HG03571 (cell line): ENCODE measurements at regions not wholly inside any gene's neighbourhood (a gene's known extent, or its start where the extent isn't known, plus 50 kb on each side); places are given as distances from the start of the nearest gene placed in this dataset.

Experiments used
- ATAC-seq: cut with Tn5 transposase; IDR thresholded peaks from one replicate; pipeline ENCODE4 v1.9.1; 2021; ENCODE audit not compliant: unreplicated experiment

GRCh38 chr15:69730281-69731080 lies 277.9 kb downstream of the RPLP1 start:
- ATAC-seq: no peak

DNA sequence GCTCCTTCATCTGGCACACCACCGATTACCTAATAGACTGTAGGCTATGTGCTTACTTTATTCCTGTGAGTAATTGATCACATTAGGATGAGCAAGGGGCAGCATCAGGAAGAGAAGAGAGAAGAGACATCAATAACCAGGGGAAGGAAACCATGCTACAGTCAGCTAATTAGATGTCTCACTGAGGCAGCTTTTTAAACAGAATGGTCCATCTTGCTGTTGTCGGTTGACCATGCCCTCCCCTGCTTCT lies 278.4 kb downstream of the RPLP1 start:
- no peak for ATAC-seq

DNA sequence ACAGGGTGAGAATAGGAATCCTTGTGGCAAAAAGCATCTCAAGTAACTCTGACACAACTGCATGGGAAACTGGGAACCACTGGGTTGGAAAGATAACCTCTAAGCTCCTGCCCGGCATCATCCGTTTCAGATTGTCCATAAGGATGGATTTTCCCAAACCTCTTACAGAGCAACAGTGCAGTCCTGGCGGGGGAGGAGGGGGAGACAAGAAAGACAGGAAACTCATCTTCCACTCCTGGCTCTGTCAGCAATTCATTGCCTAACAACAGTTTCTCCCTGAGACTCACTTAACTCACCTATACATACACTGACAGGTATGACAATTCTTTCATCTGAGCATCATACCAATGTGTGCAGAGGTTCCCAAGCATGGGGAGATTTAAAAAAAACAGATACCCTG lies 279.0 kb downstream of the RPLP1 start:
- no peak for ATAC-seq

- ATAC-seq: no peak
These were observed 279.5 kb downstream of the RPLP1 start for GRCh38 chr15:69732133-69732532.

GRCh38 chr15:69734699-69735098 lies 282.1 kb downstream of the RPLP1 start:
- ATAC-seq: no peak

DNA sequence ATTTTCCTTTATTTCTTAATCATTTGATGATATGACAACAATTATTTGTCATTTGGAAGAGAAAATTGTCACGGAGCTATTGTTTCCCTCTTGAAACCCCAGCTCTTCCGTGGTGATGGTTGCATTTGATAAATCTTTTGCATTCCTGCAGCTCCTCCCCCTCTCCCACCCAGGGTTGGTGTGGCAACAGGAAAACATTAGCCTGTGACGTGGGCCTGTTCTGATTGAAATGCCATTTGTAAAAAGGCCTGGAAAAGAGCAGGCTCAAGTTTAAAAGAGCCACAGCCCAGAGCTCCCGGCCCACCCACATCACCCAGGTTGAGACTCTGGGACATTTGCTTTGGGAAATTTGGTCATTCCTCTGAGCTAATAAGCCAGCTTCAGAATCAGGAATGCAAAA lies 282.5 kb downstream of the RPLP1 start:
- no peak for ATAC-seq

- ATAC-seq: no peak
These were observed 283.5 kb downstream of the RPLP1 start for GRCh38 chr15:69736161-69736560.

GRCh38 chr15:69737916-69738315 lies 285.3 kb downstream of the RPLP1 start:
- no peak for ATAC-seq

- ATAC-seq: no peak
These were observed 288.1 kb downstream of the RPLP1 start for GRCh38 chr15:69740684-69741083.

GRCh38 chr15:69742361-69742760 lies 289.7 kb downstream of the RPLP1 start:
- no peak for ATAC-seq

- ATAC-seq: no peak
These were observed 290.5 kb downstream of the RPLP1 start for GRCh38 chr15:69743091-69743490.

DNA sequence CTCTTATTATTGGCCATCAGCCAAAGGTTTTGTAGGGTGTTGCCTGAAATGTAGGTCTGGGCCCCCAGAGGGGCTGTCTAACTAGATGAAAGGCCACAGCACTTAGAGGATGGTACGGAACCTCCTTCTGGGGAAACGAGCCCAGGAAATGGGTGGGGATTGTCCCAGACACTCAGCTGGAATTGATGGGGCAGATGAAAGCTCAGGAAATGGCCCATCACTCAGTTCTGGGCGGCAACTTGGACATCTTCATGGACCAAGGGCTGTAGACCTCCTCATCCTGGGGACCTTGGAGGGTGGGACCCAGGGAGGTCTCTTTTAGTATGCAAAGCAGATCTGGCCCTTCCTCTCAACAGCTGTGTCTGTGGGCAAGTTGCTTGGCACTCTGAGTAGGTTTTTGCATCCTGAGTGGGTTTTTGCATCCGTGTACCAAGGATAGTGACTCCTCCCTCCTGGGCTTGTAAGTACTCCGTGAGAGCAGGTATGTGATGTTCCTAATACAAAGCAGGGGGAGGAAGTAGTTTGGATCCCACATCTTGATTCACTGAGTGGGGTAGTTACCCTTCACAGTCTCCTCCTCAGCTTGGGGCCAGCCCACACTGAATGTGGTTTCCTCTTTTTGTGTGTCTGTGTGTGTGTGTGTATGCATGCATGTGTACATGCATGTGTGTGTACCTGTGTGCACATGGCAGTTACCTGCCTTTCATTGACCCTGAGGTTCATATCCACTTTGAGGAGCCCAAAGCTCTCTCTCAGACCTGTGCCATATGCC lies 292.0 kb downstream of the RPLP1 start:
- no peak for ATAC-seq

DNA sequence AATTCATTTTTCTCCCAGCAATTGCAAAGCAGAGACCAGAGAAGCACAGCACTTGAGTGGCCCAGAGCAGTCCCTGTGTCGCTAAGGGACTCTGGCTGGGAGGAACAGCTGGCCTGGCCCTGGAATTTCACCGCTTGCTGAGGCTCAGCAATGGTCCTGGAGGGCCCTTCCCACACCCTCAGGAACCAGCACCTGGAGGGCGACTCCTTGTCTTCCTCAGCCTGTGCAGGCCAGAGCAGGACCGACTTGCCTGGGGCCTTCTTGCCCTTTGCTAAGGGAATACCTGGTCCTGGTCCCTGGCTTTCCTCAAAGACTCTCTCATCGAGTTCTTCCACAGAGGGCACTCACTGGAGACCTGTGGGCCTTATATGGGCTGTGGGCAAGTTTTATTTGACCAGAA lies 294.6 kb downstream of the RPLP1 start:
- ATAC-seq: no peak

DNA sequence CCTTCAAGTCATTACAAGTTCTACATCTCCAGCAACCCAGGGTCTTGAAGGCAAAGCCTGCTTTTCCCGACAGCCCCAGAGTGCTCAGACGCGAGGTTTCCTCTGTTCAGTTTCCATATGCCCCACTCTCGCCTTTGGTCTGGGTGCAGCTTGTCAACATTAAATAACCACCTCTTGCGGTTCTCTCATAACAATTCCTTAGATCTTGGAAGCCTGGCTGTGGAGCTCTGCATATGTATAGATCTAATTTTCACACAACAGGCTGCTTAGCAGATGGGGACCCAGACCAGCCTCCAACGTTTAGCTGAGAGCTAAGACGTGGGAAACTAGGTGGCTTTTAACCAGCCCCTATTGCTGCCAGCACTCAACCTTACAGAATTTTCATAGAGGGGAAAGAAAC lies 295.5 kb downstream of the RPLP1 start:
- no peak for ATAC-seq

DNA sequence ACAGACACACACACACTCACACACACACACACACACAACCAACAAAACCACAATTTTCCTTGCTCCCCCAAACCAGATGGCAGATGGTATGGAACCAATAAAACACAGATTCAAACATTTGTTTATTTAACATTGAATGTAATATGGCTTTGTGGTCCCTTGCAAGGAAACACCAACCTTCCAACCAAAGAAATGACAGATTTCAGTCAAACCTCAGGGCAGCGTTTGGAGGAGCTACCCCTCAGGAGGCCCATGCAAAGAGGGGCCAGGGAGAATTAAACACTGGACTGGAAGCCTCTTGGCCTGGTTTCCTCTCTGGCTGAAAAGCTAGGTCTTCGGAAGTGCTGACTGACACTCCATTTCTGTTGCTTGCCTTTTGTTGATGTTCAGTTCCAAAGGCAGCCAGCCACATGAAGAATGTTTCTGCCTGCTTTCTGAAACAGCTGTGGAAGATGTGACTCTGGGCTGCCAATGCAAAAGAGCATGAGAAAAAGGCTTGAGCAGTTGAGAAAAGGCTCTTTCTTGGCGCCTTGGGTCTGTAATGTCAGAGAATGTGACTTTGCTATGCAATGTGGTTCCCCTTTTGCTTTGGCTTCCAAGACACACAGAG lies 296.1 kb downstream of the RPLP1 start:
- ATAC-seq: no peak

GRCh38 chr15:69749274-69749673 lies 296.7 kb downstream of the RPLP1 start:
- no peak for ATAC-seq

GRCh38 chr15:69749797-69750196 lies 297.2 kb downstream of the RPLP1 start:
- ATAC-seq: no peak

- no peak for ATAC-seq
These were observed 297.6 kb downstream of the RPLP1 start for GRCh38 chr15:69750253-69750652.

- no peak for ATAC-seq
These were observed 298.5 kb downstream of the RPLP1 start for GRCh38 chr15:69751147-69751546.

DNA sequence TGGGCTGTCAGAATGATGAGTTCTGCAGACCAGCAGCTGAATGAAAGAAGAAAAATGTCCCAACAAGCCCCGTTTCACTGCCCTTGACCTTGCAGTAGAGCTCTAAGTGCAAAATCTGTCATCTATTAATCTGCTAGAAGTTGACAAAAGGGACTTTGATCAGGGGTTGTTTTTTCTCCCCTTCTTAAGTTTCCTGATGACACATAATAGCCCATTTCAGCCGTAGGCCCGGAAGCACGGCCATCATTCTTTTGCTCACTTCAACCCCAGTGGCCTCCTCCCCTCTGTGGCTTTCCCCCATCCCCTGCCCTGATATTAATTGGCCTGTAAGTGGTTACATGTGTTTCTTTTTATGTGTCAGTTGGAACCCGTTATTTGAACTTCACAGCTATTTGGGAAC lies 298.9 kb downstream of the RPLP1 start:
- ATAC-seq: no peak

GRCh38 chr15:69753867-69754266 lies 301.2 kb downstream of the RPLP1 start:
- ATAC-seq: no peak

- no peak for ATAC-seq
These were observed 301.7 kb downstream of the RPLP1 start for GRCh38 chr15:69754313-69754712.
